ENCODE measurements at regions not wholly inside any gene's neighbourhood (a gene's known extent, or its start where the extent isn't known, plus 50 kb on each side); places are given as distances from the start of the nearest gene placed in this dataset.

DNA sequence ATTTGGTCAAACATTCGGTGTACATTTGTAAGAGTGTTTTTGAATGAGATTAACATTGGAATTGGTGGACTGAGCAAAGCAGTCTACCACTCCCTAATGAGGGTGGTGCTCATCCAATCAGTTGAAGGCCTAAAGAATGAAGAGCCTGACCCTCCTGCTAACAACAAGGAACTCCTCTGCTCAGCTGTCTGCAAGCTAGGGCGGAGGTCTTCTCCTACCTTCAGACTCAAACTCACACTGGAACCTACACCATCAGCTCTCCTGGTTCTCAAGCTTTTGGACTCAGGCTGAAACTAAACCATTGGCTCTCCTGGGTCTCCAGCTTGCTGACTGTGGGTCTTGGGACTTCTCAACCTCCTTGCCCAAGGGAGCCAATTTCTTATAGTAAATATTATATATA is 55.5 kb upstream of the NPAS2 start:
- no peak for DNase-seq (ENCODE audit: low read depth in 2 of 2)

- no peak for DNase-seq (ENCODE audit: low read depth in 2 of 2)
These were observed 54.5 kb upstream of the NPAS2 start for GRCh38 chr2:100765481-100765880.

GRCh38 chr2:100766256-100766655 is 53.7 kb upstream of the NPAS2 start:
- DNase-seq (ENCODE audit: low read depth in 2 of 2): no peak

DNA sequence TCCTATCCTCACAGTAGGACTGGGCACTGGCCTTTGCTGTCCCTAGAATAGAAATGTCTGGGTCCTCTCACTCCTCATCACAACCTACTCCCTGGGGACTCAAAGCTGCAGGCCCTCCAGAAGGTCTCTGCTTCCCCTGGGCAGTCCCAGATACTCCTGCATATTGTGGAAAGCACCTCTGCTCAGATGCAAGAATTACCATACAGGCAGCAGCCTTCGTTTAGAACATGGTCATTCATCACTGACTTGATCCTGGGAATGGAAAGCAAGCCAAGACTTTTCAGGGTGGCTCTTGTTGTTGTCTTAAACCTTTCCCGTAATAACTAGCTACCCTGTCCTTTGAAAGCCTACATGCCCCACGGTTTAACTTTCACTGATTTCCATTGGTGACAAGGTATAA is 53.1 kb upstream of the NPAS2 start:
- DNase-seq (ENCODE audit: low read depth in 2 of 2): no peak

DNA sequence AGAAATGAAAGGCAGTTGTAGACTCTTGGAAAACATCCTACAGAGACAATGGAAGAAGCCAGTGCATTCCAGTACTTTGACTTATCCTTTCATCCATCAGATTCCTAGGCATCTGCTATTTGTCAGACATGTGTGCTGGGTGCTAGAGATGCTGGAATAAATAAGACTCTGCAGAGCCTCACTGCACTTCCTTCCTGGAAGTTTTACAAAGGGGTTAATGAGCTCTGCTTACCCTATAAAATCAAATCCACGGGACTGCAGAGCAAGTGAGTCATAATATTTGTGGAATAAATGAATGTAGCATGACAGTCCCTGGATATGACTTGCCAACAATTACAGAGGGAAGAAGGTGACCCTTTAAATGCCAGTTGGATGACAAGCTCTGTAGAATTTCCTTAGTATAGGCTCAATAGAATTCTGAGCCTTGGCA is 52.7 kb upstream of the NPAS2 start:
- no peak for DNase-seq (ENCODE audit: low read depth in 2 of 2)

GRCh38 chr2:100767810-100768806 is 51.8 kb upstream of the NPAS2 start:
- DNase-seq (ENCODE audit: low read depth in 2 of 2): no peak

Measured in activated CD4-positive, alpha-beta T cell treated with anti-CD3 and anti-CD28 coated beads for 24 hours (primary cell).